ENCODE measurements at regions not wholly inside any gene's neighbourhood (a gene's known extent, or its start where the extent isn't known, plus 50 kb on each side); places are given as distances from the start of the nearest gene placed in this dataset.

DNA sequence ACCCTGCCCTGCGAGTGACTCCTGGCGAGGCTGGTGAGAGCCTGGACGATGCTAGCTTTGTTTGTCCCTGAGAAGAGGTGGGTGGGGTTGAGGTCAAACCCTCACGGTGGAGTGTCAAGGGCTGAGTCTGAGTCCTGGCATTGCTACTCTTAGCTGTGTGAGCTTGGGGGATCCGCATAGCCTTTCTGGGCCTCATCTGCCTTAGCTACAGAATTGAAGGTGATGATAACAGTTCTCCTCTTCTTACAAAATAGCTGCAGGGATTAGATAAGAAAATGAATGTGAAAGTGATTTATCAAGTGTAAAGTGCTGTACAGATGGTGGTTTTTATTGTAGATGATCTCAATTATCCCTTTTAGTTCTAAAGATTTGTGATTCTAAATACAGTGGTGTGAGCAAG lies 144.6 kb downstream of the LPIN1 start:
- TF ChIP-seq POLR2A (IDR thresholded peaks at IDR 0.05), result no peak
- TF ChIP-seq, protein P1, sequence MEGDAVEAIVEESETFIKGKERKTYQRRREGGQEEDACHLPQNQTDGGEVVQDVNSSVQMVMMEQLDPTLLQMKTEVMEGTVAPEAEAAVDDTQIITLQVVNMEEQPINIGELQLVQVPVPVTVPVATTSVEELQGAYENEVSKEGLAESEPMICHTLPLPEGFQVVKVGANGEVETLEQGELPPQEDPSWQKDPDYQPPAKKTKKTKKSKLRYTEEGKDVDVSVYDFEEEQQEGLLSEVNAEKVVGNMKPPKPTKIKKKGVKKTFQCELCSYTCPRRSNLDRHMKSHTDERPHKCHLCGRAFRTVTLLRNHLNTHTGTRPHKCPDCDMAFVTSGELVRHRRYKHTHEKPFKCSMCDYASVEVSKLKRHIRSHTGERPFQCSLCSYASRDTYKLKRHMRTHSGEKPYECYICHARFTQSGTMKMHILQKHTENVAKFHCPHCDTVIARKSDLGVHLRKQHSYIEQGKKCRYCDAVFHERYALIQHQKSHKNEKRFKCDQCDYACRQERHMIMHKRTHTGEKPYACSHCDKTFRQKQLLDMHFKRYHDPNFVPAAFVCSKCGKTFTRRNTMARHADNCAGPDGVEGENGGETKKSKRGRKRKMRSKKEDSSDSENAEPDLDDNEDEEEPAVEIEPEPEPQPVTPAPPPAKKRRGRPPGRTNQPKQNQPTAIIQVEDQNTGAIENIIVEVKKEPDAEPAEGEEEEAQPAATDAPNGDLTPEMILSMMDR (IDR thresholded peaks at IDR 0.05), result no peak

Measured in right lobe of liver (tissue), 4 donors.